H1 (cell line): ENCODE measurements at regions not wholly inside any gene's neighbourhood (a gene's known extent, or its start where the extent isn't known, plus 50 kb on each side); places are given as distances from the start of the nearest gene placed in this dataset.

ENCODE experiments used
- CTCF ChIA-PET: fragments of 300-600 bp; sonication (Branson Sonifier 250); formaldehyde crosslinking; loops from one replicate; lab custom pipeline; 2021; ENCODE audit not compliant: partially characterized antibody; lab: Charles Lee
- POLR2A ChIA-PET: fragments of 300-600 bp; sonication (Branson Sonifier 250); formaldehyde crosslinking; loops from one replicate; lab custom pipeline; 2021; ENCODE audit warnings: inconsistent platforms; ENCODE audit not compliant: partially characterized antibody; lab: Charles Lee
- DNase-seq, 2 experiments: peaks; one replicate each; pipeline versions ENCODE4 v3.0.0 to v3.0.0-alpha.2; 2010 to 2022; ENCODE audit warnings: low spot score in 2 of 2, low read depth in 1 of 2, mixed read lengths in 1 of 2
- FAIRE-seq: peaks from 2 replicates; lab custom pipeline; 2011; peaks lifted over from hg19 to GRCh38; lab: Jason Lieb, UNC
- H2AFZ ChIP-seq: 2 replicates; pipeline ENCODE4 v1.8.1; 2012; ENCODE audit warnings: low read length, inconsistent platforms
- H2AK5ac ChIP-seq: 2 replicates; pipeline ENCODE4 v1.6.1; 2013; ENCODE audit warnings: low read depth, low read length
- H2BK120ac ChIP-seq: replicated peaks from 2 replicates; pipeline ENCODE3; 2013; ENCODE audit warnings: low read depth, low read length, inconsistent platforms
- H2BK12ac ChIP-seq: 2 replicates; pipeline ENCODE4 v1.6.1; 2013; ENCODE audit warnings: low read depth, low read length
- H2BK15ac ChIP-seq: 2 replicates; pipeline ENCODE4 v1.6.1; 2013; ENCODE audit warnings: low read length
- H2BK20ac ChIP-seq: 2 replicates; pipeline ENCODE4 v1.6.1; 2013; ENCODE audit warnings: low read length
- H2BK5ac ChIP-seq: 2 replicates; pipeline ENCODE4 v1.6.1; 2013; ENCODE audit warnings: low read depth, low read length
- H3K14ac ChIP-seq: 2 replicates; pipeline ENCODE4 v1.6.1; 2013; ENCODE audit warnings: inconsistent platforms; ENCODE audit not compliant: insufficient read length
- H3K18ac ChIP-seq: 2 replicates; pipeline ENCODE4 v1.6.1; 2013; ENCODE audit warnings: low read length; ENCODE audit errors: extremely low read depth
- H3K23ac ChIP-seq: 2 replicates; pipeline ENCODE4 v1.6.1; 2013; ENCODE audit warnings: inconsistent platforms; ENCODE audit not compliant: insufficient read length
- H3K23me2 ChIP-seq: 2 replicates; pipeline ENCODE4 v1.6.1; 2013; ENCODE audit warnings: low read depth, low read length
- H3K27ac ChIP-seq: 2 replicates; pipeline ENCODE4 v1.6.1; 2011; ENCODE audit warnings: low read depth, low read length, inconsistent platforms
- H3K27me3 ChIP-seq, 4 experiments: replicated peaks in 1 of 4; 1 replicate in 1 of 4; 2 replicates in 3 of 4; pipeline versions ENCODE4 v1.6.1 to v1.8.1; 2011 to 2013; ENCODE audit warnings: low read length in 3 of 4, mild to moderate bottlenecking in 3 of 4, inconsistent platforms in 2 of 4, mixed read lengths in 2 of 4, moderate library complexity in 1 of 4; ENCODE audit not compliant: control insufficient read depth in 3 of 4, insufficient read depth in 3 of 4; ENCODE audit errors: extremely low read depth in 1 of 4
- H3K36me3 ChIP-seq, 4 experiments: 2 replicates each; pipeline versions ENCODE4 v1.6.1 to v1.8.1; 2011 to 2013; ENCODE audit warnings: mild to moderate bottlenecking in 4 of 4, low read length in 3 of 4, moderate library complexity in 2 of 4, control low read depth in 1 of 4, inconsistent platforms in 1 of 4; ENCODE audit not compliant: insufficient read depth in 4 of 4, control insufficient read depth in 2 of 4
- H3K4ac ChIP-seq: replicated peaks from 2 replicates; pipeline ENCODE3; 2013; ENCODE audit warnings: low read length, low read depth, mixed read lengths, inconsistent platforms; ENCODE audit not compliant: insufficient read length
- H3K4me1 ChIP-seq, 4 experiments: replicated peaks in 1 of 4; 1 replicate in 1 of 4; 2 replicates in 3 of 4; pipeline versions ENCODE4 v1.6.1 to v1.8.1; 2011 to 2013; ENCODE audit warnings: low read length in 3 of 4, inconsistent platforms in 2 of 4, mixed read lengths in 1 of 4; ENCODE audit not compliant: insufficient read depth in 4 of 4, control insufficient read depth in 3 of 4
- H3K4me2 ChIP-seq, 2 experiments: 2 replicates each; pipeline versions ENCODE4 v1.6.1 to v1.8.1; 2011 to 2013; ENCODE audit warnings: low read depth in 2 of 2, low read length in 2 of 2, control low read depth in 1 of 2, inconsistent platforms in 1 of 2, mild to moderate bottlenecking in 1 of 2; ENCODE audit not compliant: insufficient read depth in 1 of 2
- H3K4me3 ChIP-seq, 4 experiments: fragments of 200-600, 300-600 bp in 1 of 4; sonication (generic), shearing (Covaris generic), sonication (Bioruptor Twin) in 1 of 4; 2 replicates each; pipeline versions ENCODE4 v1.5.1 to v1.8.1; 2011 to 2016; ENCODE audit warnings: low read length in 4 of 4, low read depth in 3 of 4, control low read depth in 2 of 4, inconsistent platforms in 2 of 4, mild to moderate bottlenecking in 2 of 4, mixed read lengths in 1 of 4, moderate library complexity in 1 of 4; ENCODE audit not compliant: insufficient read depth in 2 of 4; ENCODE audit errors: extremely low read depth in 1 of 4
- H3K56ac ChIP-seq: replicated peaks from 2 replicates; pipeline ENCODE3; 2013; ENCODE audit warnings: low read depth, mild to moderate bottlenecking, mixed read lengths, low read length, inconsistent platforms; ENCODE audit not compliant: insufficient read length
- H3K79me1 ChIP-seq: 2 replicates; pipeline ENCODE4 v1.6.1; 2013; ENCODE audit warnings: low read depth, low read length, control low read depth
- H3K79me2 ChIP-seq, 2 experiments: 2 replicates each; pipeline versions ENCODE4 v1.6.1 to v1.8.1; 2012 to 2013; ENCODE audit warnings: low read length in 2 of 2, mild to moderate bottlenecking in 2 of 2, inconsistent platforms in 1 of 2; ENCODE audit not compliant: insufficient read depth in 2 of 2, control insufficient read depth in 1 of 2
- H3K9ac ChIP-seq, 4 experiments: replicated peaks in 1 of 4; 1 replicate in 1 of 4; 2 replicates in 3 of 4; pipeline versions ENCODE4 v1.6.1 to v1.8.1; 2011 to 2013; ENCODE audit warnings: low read depth in 3 of 4, low read length in 3 of 4, control low read depth in 2 of 4, mild to moderate bottlenecking in 2 of 4, moderate library complexity in 2 of 4, inconsistent platforms in 1 of 4; ENCODE audit errors: extremely low read depth in 1 of 4
- H3K9me3 ChIP-seq, 2 experiments: 2 replicates each; pipeline versions ENCODE4 v1.6.1 to v1.8.1; 2012 to 2013; ENCODE audit warnings: mild to moderate bottlenecking in 2 of 2, moderate library complexity in 2 of 2, control low read depth in 1 of 2, inconsistent platforms in 1 of 2, low read depth in 1 of 2, low read length in 1 of 2, mixed read lengths in 1 of 2; ENCODE audit not compliant: insufficient read depth in 2 of 2
- H4K20me1 ChIP-seq, 2 experiments: replicated peaks in 1 of 2; 2 replicates each; pipeline versions ENCODE3 to v1.8.1; 2011 to 2013; ENCODE audit warnings: inconsistent platforms in 2 of 2, low read length in 2 of 2, mild to moderate bottlenecking in 1 of 2; ENCODE audit not compliant: insufficient read depth in 2 of 2, control insufficient read depth in 1 of 2
- H4K5ac ChIP-seq: 2 replicates; pipeline ENCODE4 v1.6.1; 2013; ENCODE audit warnings: low read length, low read depth, mixed read lengths, inconsistent platforms; ENCODE audit not compliant: insufficient read length
- H4K8ac ChIP-seq: 2 replicates; pipeline ENCODE4 v1.8.0; 2013; ENCODE audit warnings: mild to moderate bottlenecking, moderate library complexity, low read length, inconsistent platforms; ENCODE audit not compliant: insufficient read depth; ENCODE audit errors: extremely low read depth
- H4K91ac ChIP-seq: replicated peaks from 2 replicates; pipeline ENCODE3; 2013; ENCODE audit warnings: low read length, mixed read lengths, inconsistent platforms; ENCODE audit not compliant: insufficient read length
- CHD2 ChIP-seq: IDR thresholded peaks from 2 replicates; pipeline ENCODE4 v1.6.1; 2012; ENCODE audit warnings: low read length, improper control_type of control experiment
- EGR1 ChIP-seq: IDR thresholded peaks from 2 replicates; pipeline ENCODE4 v1.6.1; 2011; ENCODE audit warnings: low read depth, low read length, borderline replicate concordance
- EZH2 ChIP-seq: fragments of 200-600 bp; sonication (generic); IDR thresholded peaks from 2 replicates; pipeline ENCODE4 v1.7.1; 2012; ENCODE audit warnings: low read depth, mild to moderate bottlenecking, moderate library complexity, low read length, inconsistent platforms; ENCODE audit not compliant: severe bottlenecking
- JUN ChIP-seq: IDR thresholded peaks from 2 replicates; pipeline ENCODE4 v1.6.1; 2011; ENCODE audit warnings: low read depth, mild to moderate bottlenecking, improper control_type of control experiment, low read length
- RAD21 ChIP-seq, 2 experiments: IDR thresholded peaks in 1 of 2; conservative IDR thresholded peaks in 1 of 2; 2 replicates each; pipeline ENCODE4 v1.6.1; 2011; ENCODE audit warnings: low read depth in 2 of 2, low read length in 2 of 2, improper control_type of control experiment in 1 of 2, inconsistent platforms in 1 of 2, mild to moderate bottlenecking in 1 of 2, moderate library complexity in 1 of 2
- RBBP5 ChIP-seq: IDR thresholded peaks from 2 replicates; pipeline ENCODE4 v1.7.1; 2012; ENCODE audit warnings: low read depth, mild to moderate bottlenecking, inconsistent platforms, low read length, moderate library complexity, borderline replicate concordance
- SUZ12 ChIP-seq: fragments of 200-600 bp; sonication (generic); IDR thresholded peaks from 2 replicates; pipeline ENCODE4 v1.6.1; 2012; ENCODE audit warnings: mild to moderate bottlenecking, inconsistent platforms, low read length, moderate library complexity, mixed read lengths
- USF2 ChIP-seq: IDR thresholded peaks from 2 replicates; pipeline ENCODE4 v1.6.1; 2011; ENCODE audit warnings: low read length, improper control_type of control experiment
- WGBS, 2 experiments: shearing (Covaris generic) in 1 of 2; methylation state at CpG; one replicate each; pipeline versions ENCODE4 v1.1.6 to v1.1.7; 2013 to 2015; ENCODE audit warnings: low lambda C conversion rate in 2 of 2, mixed read lengths in 2 of 2, inconsistent platforms in 1 of 2, low coverage in 1 of 2, missing lambda C conversion rate in 1 of 2; ENCODE audit not compliant: insufficient replicate concordance in 2 of 2, insufficient coverage in 1 of 2, insufficient read length in 1 of 2; ENCODE audit errors: extremely low coverage in 1 of 2, missing lambda C conversion rate in 1 of 2; 5-methylcytosine and 5-hydroxymethylcytosine counted together

DNA sequence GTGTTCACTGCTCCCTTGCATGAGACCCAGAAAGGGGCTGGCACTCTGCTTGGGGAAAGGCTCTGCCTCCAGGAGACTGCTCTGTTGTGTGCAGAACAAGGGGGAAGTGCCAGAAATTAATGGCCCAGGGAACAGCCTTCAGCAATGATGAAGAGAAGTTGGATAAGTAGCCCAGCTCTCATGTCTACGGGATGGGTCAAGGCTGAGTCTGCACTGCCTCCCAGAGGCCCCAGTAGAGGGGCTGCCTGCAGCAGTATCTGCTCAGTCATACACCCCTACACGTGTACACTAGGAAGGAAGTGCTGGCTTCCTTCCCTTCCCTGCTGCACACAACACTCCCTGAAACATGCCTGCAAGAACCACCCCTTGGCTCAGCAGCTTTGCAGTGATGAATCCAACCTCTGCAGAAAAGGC, 54.6 kb upstream of the URI1 start:
- no peaks in the 10 kb centered on the region for H3K79me1 ChIP-seq
- no peak overlapping the region for H4K91ac ChIP-seq
- no peak overlapping the region for H3K4me3 ChIP-seq
- H2BK120ac ChIP-seq, result no peak overlapping the region
- no peak overlapping the region for H4K5ac ChIP-seq
- H2BK20ac ChIP-seq, result no peak overlapping the region
- no peak overlapping the region for H3K27ac ChIP-seq
- 0 out of 2 replicates have a peak overlapping the region, but pooled peaks have one; percentile 40 for H2AFZ ChIP-seq
- H2BK15ac ChIP-seq, result no peak overlapping the region
- H2BK5ac ChIP-seq, result no peak overlapping the region
- H3K9ac ChIP-seq, result no peak overlapping the region
- no peaks in the 10 kb centered on the region for H4K20me1 ChIP-seq
- ChIA-PET CTCF (interaction anchor here (1.3 kb wide), 1 partner anchor 30 kb away, joined by 6 read pairs; no protein-coding TSS in a partner anchor), POLR2A (no interaction called here)
- no peak overlapping the region for H3K4me2 ChIP-seq
- WGBS, 2 experiments, result 68% methylated on average over 2 of the region's 2 CpGs; no CpG with 5 or more reads in 1 of the 2 experiments
- no peak overlapping the region for H3K14ac ChIP-seq
- H3K4me1 ChIP-seq, result peaks cover 0 to 5% (median 1%) of the 10 kb centered on the region in 4 experiments; a peak in 3 of 7 replicates
- DNase-seq (no peak), FAIRE-seq (no peak)
- H3K79me2 ChIP-seq, result no peaks in the 10 kb centered on the region
- H2BK12ac ChIP-seq, result no peak overlapping the region
- H3K23me2 ChIP-seq, result peaks cover 5% of the 10 kb centered on the region; the same call in 1 of the 2 replicates
- no peaks in the 10 kb centered on the region for H3K36me3 ChIP-seq
- TF ChIP-seq EZH2 (no peak), RAD21 (IDR thresholded peaks at IDR 0.05 in 1 of 2, conservative IDR thresholded peaks at IDR 0.05 in 1 of 2; ENCODE audit: low read depth in 2 of 2, low read length in 2 of 2) (peak; percentile 10 to 29; a peak in 2 of 4 replicates), EGR1 (no peak), USF2 (no peak), CHD2 (no peak), RBBP5 (no peak), SUZ12 (no peak), JUN (no peak)
- no peak overlapping the region for H3K23ac ChIP-seq
- no peak overlapping the region for H3K56ac ChIP-seq
- no peak overlapping the region for H3K4ac ChIP-seq
- no peak overlapping the region for H2AK5ac ChIP-seq
- no peak overlapping the region for H4K8ac ChIP-seq
- no peak overlapping the region; the same call in 1 of the 2 replicates for H3K18ac ChIP-seq
- H3K27me3 ChIP-seq, result no peaks in the 10 kb centered on the region
- no peaks in the 10 kb centered on the region for H3K9me3 ChIP-seq
